ENCODE measurements at regions not wholly inside any gene's neighbourhood (a gene's known extent, or its start where the extent isn't known, plus 50 kb on each side); places are given as distances from the start of the nearest gene placed in this dataset.

DNA sequence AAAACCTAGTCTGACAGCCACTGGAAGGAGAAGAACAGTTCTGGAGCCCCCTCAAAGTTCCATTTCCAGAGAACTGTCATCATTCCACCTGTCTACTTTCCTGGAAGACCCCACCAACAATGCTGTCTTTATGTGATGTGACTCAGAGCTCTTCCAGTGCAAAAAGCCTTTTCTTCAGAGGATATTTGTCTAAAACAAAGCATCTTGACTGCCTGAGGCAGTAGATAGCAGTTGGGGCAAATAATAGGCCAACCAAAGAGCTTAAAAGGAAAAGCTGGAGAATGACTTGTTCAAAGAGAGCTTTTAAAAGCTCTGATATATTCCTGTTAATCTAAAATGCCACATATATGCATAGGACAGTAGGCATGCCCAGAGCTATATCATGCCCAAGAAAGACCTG is 62.6 kb downstream of the MIS18A start:
- no peak for ATAC-seq
- Histone ChIP-seq H3K27ac (no peak overlapping the region), H3K4me1 (no peaks in the 10 kb centered on the region), H3K36me3 (no peaks in the 10 kb centered on the region), H3K9me3 (no peaks in the 10 kb centered on the region), H3K4me3 (no peak overlapping the region), H3K27me3 (no peaks in the 10 kb centered on the region)
- TF ChIP-seq POLR2AphosphoS5 (IDR thresholded peaks at IDR 0.05) (no peak), EP300 (IDR thresholded peaks at IDR 0.05) (no peak), POLR2A (IDR thresholded peaks at IDR 0.05) (no peak)
- TF ChIP-seq, protein P1, sequence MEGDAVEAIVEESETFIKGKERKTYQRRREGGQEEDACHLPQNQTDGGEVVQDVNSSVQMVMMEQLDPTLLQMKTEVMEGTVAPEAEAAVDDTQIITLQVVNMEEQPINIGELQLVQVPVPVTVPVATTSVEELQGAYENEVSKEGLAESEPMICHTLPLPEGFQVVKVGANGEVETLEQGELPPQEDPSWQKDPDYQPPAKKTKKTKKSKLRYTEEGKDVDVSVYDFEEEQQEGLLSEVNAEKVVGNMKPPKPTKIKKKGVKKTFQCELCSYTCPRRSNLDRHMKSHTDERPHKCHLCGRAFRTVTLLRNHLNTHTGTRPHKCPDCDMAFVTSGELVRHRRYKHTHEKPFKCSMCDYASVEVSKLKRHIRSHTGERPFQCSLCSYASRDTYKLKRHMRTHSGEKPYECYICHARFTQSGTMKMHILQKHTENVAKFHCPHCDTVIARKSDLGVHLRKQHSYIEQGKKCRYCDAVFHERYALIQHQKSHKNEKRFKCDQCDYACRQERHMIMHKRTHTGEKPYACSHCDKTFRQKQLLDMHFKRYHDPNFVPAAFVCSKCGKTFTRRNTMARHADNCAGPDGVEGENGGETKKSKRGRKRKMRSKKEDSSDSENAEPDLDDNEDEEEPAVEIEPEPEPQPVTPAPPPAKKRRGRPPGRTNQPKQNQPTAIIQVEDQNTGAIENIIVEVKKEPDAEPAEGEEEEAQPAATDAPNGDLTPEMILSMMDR (IDR thresholded peaks at IDR 0.05): no peak

DNA sequence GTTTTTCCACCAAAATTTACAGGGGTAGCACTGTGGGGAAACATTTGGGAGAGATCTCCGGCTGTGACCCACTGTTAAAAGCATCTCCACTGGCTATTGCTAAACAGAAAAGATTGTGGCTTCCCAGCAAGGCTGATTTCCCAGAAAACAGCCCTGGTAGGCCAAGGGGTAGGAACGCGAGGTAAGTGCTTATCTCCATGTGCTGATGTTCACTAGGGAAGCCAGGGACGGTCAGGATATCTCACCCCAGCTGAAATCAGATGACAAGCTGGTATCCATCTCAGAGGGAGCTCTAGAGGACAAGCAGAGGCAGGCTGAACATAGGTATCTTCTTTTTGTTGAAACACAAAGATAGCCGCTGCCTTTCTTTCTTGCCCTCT is 63.6 kb downstream of the MIS18A start:
- Histone ChIP-seq H3K4me3 (no peak overlapping the region), H3K27me3 (no peaks in the 10 kb centered on the region), H3K36me3 (no peaks in the 10 kb centered on the region), H3K27ac (no peak overlapping the region), H3K9me3 (no peaks in the 10 kb centered on the region), H3K4me1 (no peaks in the 10 kb centered on the region)
- TF ChIP-seq, protein P1 (IDR thresholded peaks at IDR 0.05): no peak
- no peak for TF ChIP-seq POLR2A (IDR thresholded peaks at IDR 0.05)
- no peak for TF ChIP-seq POLR2AphosphoS5 (IDR thresholded peaks at IDR 0.05)
- no peak for TF ChIP-seq EP300 (IDR thresholded peaks at IDR 0.05)
- ATAC-seq: no peak
- WGBS, 2 donors (ENCODE audit: low coverage in 1 of 2): 67 to 83% methylated on average over 1 of the region's 5 CpGs

DNA sequence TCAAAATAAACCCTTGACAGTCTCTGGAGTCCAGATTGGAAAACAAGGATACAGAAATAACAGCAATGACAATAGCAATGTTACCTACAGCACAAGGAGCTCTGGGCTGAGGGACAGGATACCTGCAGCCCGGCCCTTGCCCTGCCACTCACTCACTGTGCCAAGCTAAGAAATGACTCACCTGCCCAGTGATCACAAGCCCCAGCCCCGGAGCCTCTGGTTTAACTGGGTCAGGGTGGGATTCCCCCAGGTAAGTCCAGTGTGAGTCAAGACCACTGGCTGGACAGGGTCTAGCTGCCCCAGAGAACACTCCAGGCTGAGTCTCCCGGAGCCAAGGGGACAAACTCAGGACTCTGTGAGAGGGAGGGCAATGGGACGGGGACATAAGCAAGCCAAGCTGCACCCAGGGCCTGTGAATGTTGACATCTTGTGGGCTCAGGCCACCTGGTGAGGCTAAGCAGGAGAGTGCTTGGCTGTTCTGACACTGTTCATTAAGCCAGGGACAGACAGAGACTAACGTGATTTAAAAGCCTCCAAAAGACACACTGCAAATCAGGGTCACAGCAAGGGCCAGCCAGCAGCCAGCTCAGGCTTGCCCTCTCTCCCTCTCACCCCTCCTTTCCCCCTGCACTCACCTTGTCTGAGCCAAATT is 64.1 kb downstream of the MIS18A start:
- H3K9me3 ChIP-seq: no peaks in the 10 kb centered on the region
- H3K27me3 ChIP-seq: no peaks in the 10 kb centered on the region
- WGBS, 2 donors (ENCODE audit: low coverage in 1 of 2): 50 to 58% methylated on average over 1 to 2 of the region's 5 CpGs
- H3K27ac ChIP-seq: no peak overlapping the region
- no peak overlapping the region for H3K4me3 ChIP-seq
- no peaks in the 10 kb centered on the region for H3K36me3 ChIP-seq
- H3K4me1 ChIP-seq: no peaks in the 10 kb centered on the region
- ATAC-seq: no peak
- TF ChIP-seq POLR2AphosphoS5 (IDR thresholded peaks at IDR 0.05) (no peak), POLR2A (IDR thresholded peaks at IDR 0.05) (no peak), EP300 (IDR thresholded peaks at IDR 0.05) (no peak)
- TF ChIP-seq, protein P1 (IDR thresholded peaks at IDR 0.05): no peak

DNA sequence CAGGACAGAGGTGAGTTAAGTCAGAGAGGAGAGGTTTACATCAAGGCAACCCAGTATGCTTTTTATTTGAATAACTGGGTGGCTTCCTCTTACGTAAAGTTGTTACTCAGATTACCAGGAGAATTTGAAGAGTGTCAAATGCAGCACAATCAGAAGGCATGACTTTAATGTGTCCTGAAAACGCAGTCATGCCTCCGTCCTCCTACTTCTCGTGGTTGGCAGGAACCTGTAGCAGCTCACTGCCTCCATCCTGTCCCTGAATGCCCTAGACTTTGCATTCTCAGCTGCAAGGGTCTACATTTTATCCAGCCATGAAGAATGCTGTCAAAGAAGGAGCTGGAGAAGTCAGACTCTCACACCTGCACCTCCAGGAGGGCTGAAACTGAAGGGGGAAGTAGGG is 66.7 kb downstream of the MIS18A start:
- Histone ChIP-seq H3K27ac (no peak overlapping the region), H3K4me1 (no peaks in the 10 kb centered on the region), H3K4me3 (no peak overlapping the region), H3K27me3 (no peaks in the 10 kb centered on the region), H3K9me3 (no peaks in the 10 kb centered on the region), H3K36me3 (no peaks in the 10 kb centered on the region)
- ATAC-seq: no peak
- 91 to 96% methylated on average over 3 to 4 of the region's 4 CpGs for WGBS, 2 donors (ENCODE audit: low coverage in 1 of 2)
- TF ChIP-seq POLR2AphosphoS5 (IDR thresholded peaks at IDR 0.05): no peak
- no peak for TF ChIP-seq EP300 (IDR thresholded peaks at IDR 0.05)
- TF ChIP-seq, protein P1 (IDR thresholded peaks at IDR 0.05): no peak
- no peak for TF ChIP-seq POLR2A (IDR thresholded peaks at IDR 0.05)

DNA sequence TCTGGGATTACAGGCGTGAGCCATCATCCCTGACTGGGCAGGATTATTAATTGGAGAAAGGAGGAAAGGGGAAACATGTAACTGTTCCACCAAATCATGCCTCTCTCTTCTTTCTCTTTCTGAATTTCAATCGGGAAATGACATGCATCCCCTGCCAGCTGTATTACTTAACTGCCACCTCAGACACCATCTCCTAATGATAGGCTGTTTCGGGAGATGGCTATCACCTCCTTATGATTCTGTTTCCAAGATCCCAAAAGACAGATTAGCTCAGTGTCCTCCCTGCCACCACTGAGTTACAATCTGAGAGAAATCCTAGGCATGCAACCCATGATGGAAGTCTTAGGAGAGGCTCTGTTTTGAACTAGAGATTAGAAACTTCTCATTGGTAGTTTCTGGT is 67.5 kb downstream of the MIS18A start:
- H3K27me3 ChIP-seq: no peaks in the 10 kb centered on the region
- ATAC-seq: no peak
- no peak overlapping the region for H3K4me3 ChIP-seq
- TF ChIP-seq EP300 (IDR thresholded peaks at IDR 0.05): no peak
- TF ChIP-seq POLR2AphosphoS5 (IDR thresholded peaks at IDR 0.05): no peak
- TF ChIP-seq, protein P1 (IDR thresholded peaks at IDR 0.05): no peak
- no peak for TF ChIP-seq POLR2A (IDR thresholded peaks at IDR 0.05)
- 50 to 89% methylated on average over 2 to 3 of the region's 3 CpGs for WGBS, 2 donors (ENCODE audit: low coverage in 1 of 2)
- no peaks in the 10 kb centered on the region for H3K36me3 ChIP-seq
- H3K4me1 ChIP-seq: no peaks in the 10 kb centered on the region
- H3K27ac ChIP-seq: no peak overlapping the region
- no peaks in the 10 kb centered on the region for H3K9me3 ChIP-seq
